ENCODE measurements at regions not wholly inside any gene's neighbourhood (a gene's known extent, or its start where the extent isn't known, plus 50 kb on each side); places are given as distances from the start of the nearest gene placed in this dataset.

DNA sequence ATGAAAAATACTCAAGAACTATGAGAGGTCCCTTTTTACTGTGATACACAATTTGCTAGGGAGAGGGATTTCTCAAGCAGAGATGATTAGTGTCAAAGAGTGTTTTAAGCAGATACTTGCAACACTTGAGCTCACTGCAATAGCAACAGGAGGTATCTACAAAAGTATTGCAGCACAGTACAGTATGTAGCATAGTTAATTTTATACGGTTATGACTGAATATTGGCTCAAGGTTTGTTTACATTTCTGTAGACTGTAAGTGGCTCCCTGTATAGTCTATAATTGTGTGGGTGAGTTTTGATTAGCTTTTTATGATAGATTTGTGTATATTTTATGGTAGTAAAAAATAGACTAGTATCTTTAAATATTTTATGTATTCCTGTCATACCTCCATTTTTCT is 1177.2 kb downstream of the TECRL start:
- TF ChIP-seq CTCF (IDR thresholded peaks at IDR 0.05 in 8 of 11, conservative IDR thresholded peaks at IDR 0.05 in 3 of 11) (no peak), POLR2A (IDR thresholded peaks at IDR 0.05) (no peak), POLR2AphosphoS5 (IDR thresholded peaks at IDR 0.05) (no peak)
